GM18505 (cell line): ENCODE measurements at regions not wholly inside any gene's neighbourhood (a gene's known extent, or its start where the extent isn't known, plus 50 kb on each side); places are given as distances from the start of the nearest gene placed in this dataset.
"Not testable (repeated sequence)": the region's sequence is repeated elsewhere in the genome, so short reads cannot be mapped to it uniquely, and the experiment has no call there.

ENCODE experiments used
- ATAC-seq: cut with Tn5 transposase; IDR thresholded peaks from one replicate; pipeline ENCODE4 v1.9.1; 2021; ENCODE audit not compliant: unreplicated experiment
- POLR2A ChIP-seq: IDR thresholded peaks from 4 replicates; pipeline ENCODE4 v1.6.1; 2011; ENCODE audit warnings: borderline replicate concordance; ENCODE audit not compliant: insufficient read depth, insufficient read length; ENCODE audit errors: extremely low read depth

DNA sequence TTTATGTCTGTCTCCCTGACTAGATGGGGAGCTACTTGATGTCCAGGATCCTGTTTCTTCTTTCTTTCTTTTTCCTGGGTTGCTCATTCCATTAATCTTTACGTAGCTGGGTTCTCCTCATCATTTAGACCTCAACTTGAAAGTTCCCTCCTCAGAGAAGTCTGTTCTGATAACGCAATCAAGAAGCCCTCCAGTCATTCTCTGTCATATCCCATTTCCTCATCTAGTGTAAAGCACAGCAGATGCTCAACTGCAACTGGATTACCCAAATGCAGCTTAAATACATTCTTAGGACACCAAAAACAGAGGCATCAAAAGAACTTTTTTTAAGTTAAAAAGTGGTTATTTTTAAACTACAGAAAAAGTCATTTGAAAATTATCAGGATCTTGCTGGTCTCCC, 51.7 kb upstream of the ST3GAL6 start:
- TF ChIP-seq POLR2A, result no peak
- ATAC-seq, result no peak

DNA sequence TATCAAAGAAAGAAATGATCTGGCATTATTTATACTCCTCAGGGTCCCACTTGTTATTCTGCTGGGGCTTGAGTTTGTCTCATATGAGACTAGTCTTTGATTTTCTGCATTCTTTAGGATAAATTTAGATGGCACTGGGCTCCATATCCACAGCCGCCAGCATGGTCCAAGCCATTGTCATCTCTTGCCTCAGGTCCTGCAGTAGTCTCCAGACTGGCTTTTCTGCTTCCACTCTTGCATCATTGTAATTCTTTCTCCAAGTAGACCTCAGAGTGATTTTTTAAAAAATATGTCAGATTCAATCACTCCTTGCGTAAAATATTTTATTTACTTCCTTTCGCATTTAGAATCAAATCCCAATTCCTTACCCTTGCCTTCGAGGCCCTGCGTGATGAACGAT, 50.4 kb upstream of the ST3GAL6 start:
- ATAC-seq, result no peak
- TF ChIP-seq POLR2A, result no peak

DNA sequence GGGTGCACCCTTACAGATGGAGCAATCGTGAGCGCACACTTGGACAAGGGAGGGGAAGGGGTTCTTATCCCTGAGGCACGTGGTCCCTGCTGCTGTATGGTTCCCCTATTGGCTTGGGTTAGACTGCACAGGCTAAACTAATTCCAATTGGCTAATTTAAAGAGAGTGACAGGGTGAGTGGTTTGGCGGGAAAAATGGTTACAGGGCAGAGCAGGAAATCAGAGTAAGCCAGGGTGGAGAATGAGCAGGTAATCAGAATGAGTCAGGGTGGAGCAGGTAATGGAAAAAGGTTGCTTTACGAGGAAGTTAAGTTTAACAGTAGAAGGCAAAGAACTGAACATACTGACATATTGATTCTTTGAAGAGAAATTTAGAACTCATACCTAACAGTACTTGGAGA, 49.8 kb upstream of the ST3GAL6 start:
- not testable (repeated sequence) for ATAC-seq
